ENCODE measurements at regions not wholly inside any gene's neighbourhood (a gene's known extent, or its start where the extent isn't known, plus 50 kb on each side); places are given as distances from the start of the nearest gene placed in this dataset.

- TF ChIP-seq MTA1 (IDR thresholded peaks at IDR 0.05; ENCODE audit: borderline replicate concordance), result peak; percentile 58; the same call in 1 of the 2 replicates
- no peak for TF ChIP-seq ETV5 (CRISPR knock-in tag; IDR thresholded peaks at IDR 0.05; ENCODE audit: low read depth)
- no peak for TF ChIP-seq ZNF436 (CRISPR knock-in tag; IDR thresholded peaks at IDR 0.05)
- no peak for TF ChIP-seq ZNF282 (CRISPR knock-in tag; IDR thresholded peaks at IDR 0.05)
- TF ChIP-seq ZNF444 (CRISPR knock-in tag; IDR thresholded peaks at IDR 0.05), result no peak
- TF ChIP-seq OTX1 (CRISPR knock-in tag; IDR thresholded peaks at IDR 0.05), result peak; percentile 73; the same call in 1 of the 2 replicates
- 0 out of 4 replicates have a peak, but pooled peaks of 1 of the 2 experiments have one; percentile 31 for TF ChIP-seq FOXK2 (conservative IDR thresholded peaks at IDR 0.05 in 1 of 2, IDR thresholded peaks at IDR 0.05 in 1 of 2; ENCODE audit: low read depth in 2 of 2)
- TF ChIP-seq SUPT5H (IDR thresholded peaks at IDR 0.05), result no peak
- TF ChIP-seq ARID2 (IDR thresholded peaks at IDR 0.05), result peak; percentile 66; the same call in 1 of the 2 replicates
- TF ChIP-seq TOE1 (IDR thresholded peaks at IDR 0.05; ENCODE audit: borderline replicate concordance), result peak; percentile 32; the same call in 1 of the 2 replicates
- no peak for TF ChIP-seq TOE1 (CRISPR knock-in tag; IDR thresholded peaks at IDR 0.05; ENCODE audit: borderline replicate concordance, low read depth)
- no peak for TF ChIP-seq LEF1 (IDR thresholded peaks at IDR 0.05)
- TF ChIP-seq CC2D1A (IDR thresholded peaks at IDR 0.05), result peak; percentile 50; the same call in 1 of the 2 replicates
- TF ChIP-seq ZC3H8 (IDR thresholded peaks at IDR 0.05), result peak; percentile 86; the same call in 1 of the 2 replicates
- TF ChIP-seq KLF6 (CRISPR knock-in tag; IDR thresholded peaks at IDR 0.05; ENCODE audit: borderline replicate concordance), result no peak
- TF ChIP-seq ELF4 (CRISPR knock-in tag; IDR thresholded peaks at IDR 0.05), result peak; percentile 72; the same call in 1 of the 2 replicates
- TF ChIP-seq, protein P1, sequence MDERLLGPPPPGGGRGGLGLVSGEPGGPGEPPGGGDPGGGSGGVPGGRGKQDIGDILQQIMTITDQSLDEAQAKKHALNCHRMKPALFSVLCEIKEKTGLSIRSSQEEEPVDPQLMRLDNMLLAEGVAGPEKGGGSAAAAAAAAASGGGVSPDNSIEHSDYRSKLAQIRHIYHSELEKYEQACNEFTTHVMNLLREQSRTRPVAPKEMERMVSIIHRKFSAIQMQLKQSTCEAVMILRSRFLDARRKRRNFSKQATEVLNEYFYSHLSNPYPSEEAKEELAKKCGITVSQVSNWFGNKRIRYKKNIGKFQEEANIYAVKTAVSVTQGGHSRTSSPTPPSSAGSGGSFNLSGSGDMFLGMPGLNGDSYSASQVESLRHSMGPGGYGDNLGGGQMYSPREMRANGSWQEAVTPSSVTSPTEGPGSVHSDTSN (CRISPR knock-in tag; IDR thresholded peaks at IDR 0.05; ENCODE audit: low read depth), result no peak
- TF ChIP-seq, protein P1 (tag; conservative IDR thresholded peaks at IDR 0.05; ENCODE audit: low read depth), result no peak
- TF ChIP-seq HLTF (IDR thresholded peaks at IDR 0.05), result peak; percentile 74; the same call in 1 of the 2 replicates
- TF ChIP-seq ZNF583 (CRISPR knock-in tag; IDR thresholded peaks at IDR 0.05), result no peak
- TF ChIP-seq MCM7 (IDR thresholded peaks at IDR 0.05), result 0 out of 4 replicates have a peak, but pooled peaks of 1 of the 2 experiments have one; percentile 59
- TF ChIP-seq PHB2 (IDR thresholded peaks at IDR 0.05; ENCODE audit: low read depth), result peak; percentile 69; the same call in 1 of the 2 replicates
- TF ChIP-seq HDGF (IDR thresholded peaks at IDR 0.05), result 0 out of 2 replicates have a peak, but pooled peaks have one; percentile 41
- no peak for TF ChIP-seq ESRRB (CRISPR knock-in tag; IDR thresholded peaks at IDR 0.05; ENCODE audit: borderline replicate concordance)
- no peak for TF ChIP-seq HDAC2 (IDR thresholded peaks at IDR 0.05)
- TF ChIP-seq THRAP3 (IDR thresholded peaks at IDR 0.05; ENCODE audit: borderline replicate concordance), result peak; percentile 77; the same call in 1 of the 2 replicates
- TF ChIP-seq MAZ (CRISPR knock-in tag; conservative IDR thresholded peaks at IDR 0.05 in 1 of 2, IDR thresholded peaks at IDR 0.05 in 1 of 2), result no peak
- no peak for TF ChIP-seq ZNF766 (CRISPR knock-in tag; conservative IDR thresholded peaks at IDR 0.05)
- no peak for TF ChIP-seq NR0B1 (IDR thresholded peaks at IDR 0.05; ENCODE audit: partially characterized antibody)
- TF ChIP-seq SMAD1 (IDR thresholded peaks at IDR 0.05; ENCODE audit: low read depth, low read length, partially characterized antibody), result no peak
Measured at GRCh38 chr3:152593242-152593641, 241.7 kb upstream of the P2RY1 start (continued).

Data from K562 (cell line).